ENCODE measurements at regions not wholly inside any gene's neighbourhood (a gene's known extent, or its start where the extent isn't known, plus 50 kb on each side); places are given as distances from the start of the nearest gene placed in this dataset.

- no peaks in the 10 kb centered on the region for H3K27me3 Mint-ChIP-seq (ENCODE audit: insufficient read depth, low read depth, poor library complexity)
- Histone ChIP-seq H3K79me2 (replicated peaks; ENCODE audit: insufficient read depth) (no peaks in the 10 kb centered on the region), H3K4me3 (no peak overlapping the region), H3F3A (replicated peaks; ENCODE audit: low read depth) (no peaks in the 10 kb centered on the region), H3K4me2 (no peak overlapping the region), H3K27ac (ENCODE audit: low read depth) (no peak overlapping the region), H3K9me2 (ENCODE audit: insufficient read depth) (no peaks in the 10 kb centered on the region), H2AFZ (peak overlapping the region; percentile 53; the same call in 1 of the 2 replicates), H4K20me1 (replicated peaks; ENCODE audit: insufficient read depth) (no peaks in the 10 kb centered on the region), H3K4me1 (ENCODE audit: insufficient read depth) (no peaks in the 10 kb centered on the region; the same call in 1 of the 2 replicates), H3K27me3 (ENCODE audit: insufficient read depth) (no peaks in the 10 kb centered on the region), H3K36me3 (ENCODE audit: insufficient read depth) (no peaks in the 10 kb centered on the region)
- H3K4me3 Mint-ChIP-seq, result no peak overlapping the region
- no peaks in the 10 kb centered on the region; the same call in 2 of the 3 replicates for H3K9me3 Mint-ChIP-seq
- no peak for DNase-seq (ENCODE audit: low spot score)
- no peak for ATAC-seq
- H3K27ac Mint-ChIP-seq, result no peak overlapping the region
- peaks cover 17% of the 10 kb centered on the region for H3K4me1 Mint-ChIP-seq
- TF ChIP-seq ZNF331 (CRISPR knock-in tag; IDR thresholded peaks at IDR 0.05; ENCODE audit: low read depth) (no peak), EZH2 (IDR thresholded peaks at IDR 0.05; ENCODE audit: low read depth, unreplicated experiment) (no peak), POLR2AphosphoS5 (IDR thresholded peaks at IDR 0.05; ENCODE audit: low read depth) (no peak), CREB1 (CRISPR knock-in tag; IDR thresholded peaks at IDR 0.05; ENCODE audit: low read depth) (no peak), JUNB (IDR thresholded peaks at IDR 0.05; ENCODE audit: unreplicated experiment) (no peak), ZNF114 (CRISPR knock-in tag; IDR thresholded peaks at IDR 0.05) (no peak), NANOG (IDR thresholded peaks at IDR 0.05; ENCODE audit: borderline replicate concordance) (no peak)
- TF ChIP-seq, protein P1, sequence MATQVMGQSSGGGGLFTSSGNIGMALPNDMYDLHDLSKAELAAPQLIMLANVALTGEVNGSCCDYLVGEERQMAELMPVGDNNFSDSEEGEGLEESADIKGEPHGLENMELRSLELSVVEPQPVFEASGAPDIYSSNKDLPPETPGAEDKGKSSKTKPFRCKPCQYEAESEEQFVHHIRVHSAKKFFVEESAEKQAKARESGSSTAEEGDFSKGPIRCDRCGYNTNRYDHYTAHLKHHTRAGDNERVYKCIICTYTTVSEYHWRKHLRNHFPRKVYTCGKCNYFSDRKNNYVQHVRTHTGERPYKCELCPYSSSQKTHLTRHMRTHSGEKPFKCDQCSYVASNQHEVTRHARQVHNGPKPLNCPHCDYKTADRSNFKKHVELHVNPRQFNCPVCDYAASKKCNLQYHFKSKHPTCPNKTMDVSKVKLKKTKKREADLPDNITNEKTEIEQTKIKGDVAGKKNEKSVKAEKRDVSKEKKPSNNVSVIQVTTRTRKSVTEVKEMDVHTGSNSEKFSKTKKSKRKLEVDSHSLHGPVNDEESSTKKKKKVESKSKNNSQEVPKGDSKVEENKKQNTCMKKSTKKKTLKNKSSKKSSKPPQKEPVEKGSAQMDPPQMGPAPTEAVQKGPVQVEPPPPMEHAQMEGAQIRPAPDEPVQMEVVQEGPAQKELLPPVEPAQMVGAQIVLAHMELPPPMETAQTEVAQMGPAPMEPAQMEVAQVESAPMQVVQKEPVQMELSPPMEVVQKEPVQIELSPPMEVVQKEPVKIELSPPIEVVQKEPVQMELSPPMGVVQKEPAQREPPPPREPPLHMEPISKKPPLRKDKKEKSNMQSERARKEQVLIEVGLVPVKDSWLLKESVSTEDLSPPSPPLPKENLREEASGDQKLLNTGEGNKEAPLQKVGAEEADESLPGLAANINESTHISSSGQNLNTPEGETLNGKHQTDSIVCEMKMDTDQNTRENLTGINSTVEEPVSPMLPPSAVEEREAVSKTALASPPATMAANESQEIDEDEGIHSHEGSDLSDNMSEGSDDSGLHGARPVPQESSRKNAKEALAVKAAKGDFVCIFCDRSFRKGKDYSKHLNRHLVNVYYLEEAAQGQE (IDR thresholded peaks at IDR 0.05; ENCODE audit: unreplicated experiment), result no peak
- TF ChIP-seq, protein P2, sequence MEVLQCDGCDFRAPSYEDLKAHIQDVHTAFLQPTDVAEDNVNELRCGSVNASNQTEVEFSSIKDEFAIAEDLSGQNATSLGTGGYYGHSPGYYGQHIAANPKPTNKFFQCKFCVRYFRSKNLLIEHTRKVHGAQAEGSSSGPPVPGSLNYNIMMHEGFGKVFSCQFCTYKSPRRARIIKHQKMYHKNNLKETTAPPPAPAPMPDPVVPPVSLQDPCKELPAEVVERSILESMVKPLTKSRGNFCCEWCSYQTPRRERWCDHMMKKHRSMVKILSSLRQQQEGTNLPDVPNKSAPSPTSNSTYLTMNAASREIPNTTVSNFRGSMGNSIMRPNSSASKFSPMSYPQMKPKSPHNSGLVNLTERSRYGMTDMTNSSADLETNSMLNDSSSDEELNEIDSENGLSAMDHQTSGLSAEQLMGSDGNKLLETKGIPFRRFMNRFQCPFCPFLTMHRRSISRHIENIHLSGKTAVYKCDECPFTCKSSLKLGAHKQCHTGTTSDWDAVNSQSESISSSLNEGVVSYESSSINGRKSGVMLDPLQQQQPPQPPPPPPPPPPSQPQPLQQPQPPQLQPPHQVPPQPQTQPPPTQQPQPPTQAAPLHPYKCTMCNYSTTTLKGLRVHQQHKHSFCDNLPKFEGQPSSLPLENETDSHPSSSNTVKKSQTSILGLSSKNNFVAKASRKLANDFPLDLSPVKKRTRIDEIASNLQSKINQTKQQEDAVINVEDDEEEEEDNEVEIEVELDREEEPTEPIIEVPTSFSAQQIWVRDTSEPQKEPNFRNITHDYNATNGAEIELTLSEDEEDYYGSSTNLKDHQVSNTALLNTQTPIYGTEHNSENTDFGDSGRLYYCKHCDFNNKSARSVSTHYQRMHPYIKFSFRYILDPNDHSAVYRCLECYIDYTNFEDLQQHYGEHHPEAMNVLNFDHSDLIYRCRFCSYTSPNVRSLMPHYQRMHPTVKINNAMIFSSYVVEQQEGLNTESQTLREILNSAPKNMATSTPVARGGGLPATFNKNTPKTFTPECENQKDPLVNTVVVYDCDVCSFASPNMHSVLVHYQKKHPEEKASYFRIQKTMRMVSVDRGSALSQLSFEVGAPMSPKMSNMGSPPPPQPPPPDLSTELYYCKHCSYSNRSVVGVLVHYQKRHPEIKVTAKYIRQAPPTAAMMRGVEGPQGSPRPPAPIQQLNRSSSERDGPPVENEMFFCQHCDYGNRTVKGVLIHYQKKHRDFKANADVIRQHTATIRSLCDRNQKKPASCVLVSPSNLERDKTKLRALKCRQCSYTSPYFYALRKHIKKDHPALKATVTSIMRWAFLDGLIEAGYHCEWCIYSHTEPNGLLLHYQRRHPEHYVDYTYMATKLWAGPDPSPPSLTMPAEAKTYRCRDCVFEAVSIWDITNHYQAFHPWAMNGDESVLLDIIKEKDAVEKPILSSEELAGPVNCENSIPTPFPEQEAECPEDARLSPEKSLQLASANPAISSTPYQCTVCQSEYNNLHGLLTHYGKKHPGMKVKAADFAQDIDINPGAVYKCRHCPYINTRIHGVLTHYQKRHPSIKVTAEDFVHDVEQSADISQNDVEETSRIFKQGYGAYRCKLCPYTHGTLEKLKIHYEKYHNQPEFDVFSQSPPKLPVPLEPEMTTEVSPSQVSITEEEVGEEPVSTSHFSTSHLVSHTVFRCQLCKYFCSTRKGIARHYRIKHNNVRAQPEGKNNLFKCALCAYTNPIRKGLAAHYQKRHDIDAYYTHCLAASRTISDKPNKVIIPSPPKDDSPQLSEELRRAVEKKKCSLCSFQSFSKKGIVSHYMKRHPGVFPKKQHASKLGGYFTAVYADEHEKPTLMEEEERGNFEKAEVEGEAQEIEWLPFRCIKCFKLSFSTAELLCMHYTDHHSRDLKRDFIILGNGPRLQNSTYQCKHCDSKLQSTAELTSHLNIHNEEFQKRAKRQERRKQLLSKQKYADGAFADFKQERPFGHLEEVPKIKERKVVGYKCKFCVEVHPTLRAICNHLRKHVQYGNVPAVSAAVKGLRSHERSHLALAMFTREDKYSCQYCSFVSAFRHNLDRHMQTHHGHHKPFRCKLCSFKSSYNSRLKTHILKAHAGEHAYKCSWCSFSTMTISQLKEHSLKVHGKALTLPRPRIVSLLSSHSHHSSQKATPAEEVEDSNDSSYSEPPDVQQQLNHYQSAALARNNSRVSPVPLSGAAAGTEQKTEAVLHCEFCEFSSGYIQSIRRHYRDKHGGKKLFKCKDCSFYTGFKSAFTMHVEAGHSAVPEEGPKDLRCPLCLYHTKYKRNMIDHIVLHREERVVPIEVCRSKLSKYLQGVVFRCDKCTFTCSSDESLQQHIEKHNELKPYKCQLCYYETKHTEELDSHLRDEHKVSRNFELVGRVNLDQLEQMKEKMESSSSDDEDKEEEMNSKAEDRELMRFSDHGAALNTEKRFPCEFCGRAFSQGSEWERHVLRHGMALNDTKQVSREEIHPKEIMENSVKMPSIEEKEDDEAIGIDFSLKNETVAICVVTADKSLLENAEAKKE (CRISPR knock-in tag; IDR thresholded peaks at IDR 0.05), result no peak
- TF ChIP-seq, protein P3, sequence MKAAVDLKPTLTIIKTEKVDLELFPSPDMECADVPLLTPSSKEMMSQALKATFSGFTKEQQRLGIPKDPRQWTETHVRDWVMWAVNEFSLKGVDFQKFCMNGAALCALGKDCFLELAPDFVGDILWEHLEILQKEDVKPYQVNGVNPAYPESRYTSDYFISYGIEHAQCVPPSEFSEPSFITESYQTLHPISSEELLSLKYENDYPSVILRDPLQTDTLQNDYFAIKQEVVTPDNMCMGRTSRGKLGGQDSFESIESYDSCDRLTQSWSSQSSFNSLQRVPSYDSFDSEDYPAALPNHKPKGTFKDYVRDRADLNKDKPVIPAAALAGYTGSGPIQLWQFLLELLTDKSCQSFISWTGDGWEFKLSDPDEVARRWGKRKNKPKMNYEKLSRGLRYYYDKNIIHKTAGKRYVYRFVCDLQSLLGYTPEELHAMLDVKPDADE (IDR thresholded peaks at IDR 0.05), result no peak
- H3K36me3 Mint-ChIP-seq (ENCODE audit: low read depth), result no peaks in the 10 kb centered on the region
Observed at GRCh38 chr16:73504591-73505575, 457.0 kb upstream of the ZFHX3 start.
